HG02588 (cell line): ENCODE measurements at regions not wholly inside any gene's neighbourhood (a gene's known extent, or its start where the extent isn't known, plus 50 kb on each side); places are given as distances from the start of the nearest gene placed in this dataset.
"Not testable (repeated sequence)": the region's sequence is repeated elsewhere in the genome, so short reads cannot be mapped to it uniquely, and the experiment has no call there.

Experiments
- ATAC-seq: cut with Tn5 transposase; IDR thresholded peaks from one replicate; pipeline ENCODE4 v1.9.1; 2021; ENCODE audit warnings: mild to moderate bottlenecking, moderate library complexity; ENCODE audit not compliant: unreplicated experiment

DNA sequence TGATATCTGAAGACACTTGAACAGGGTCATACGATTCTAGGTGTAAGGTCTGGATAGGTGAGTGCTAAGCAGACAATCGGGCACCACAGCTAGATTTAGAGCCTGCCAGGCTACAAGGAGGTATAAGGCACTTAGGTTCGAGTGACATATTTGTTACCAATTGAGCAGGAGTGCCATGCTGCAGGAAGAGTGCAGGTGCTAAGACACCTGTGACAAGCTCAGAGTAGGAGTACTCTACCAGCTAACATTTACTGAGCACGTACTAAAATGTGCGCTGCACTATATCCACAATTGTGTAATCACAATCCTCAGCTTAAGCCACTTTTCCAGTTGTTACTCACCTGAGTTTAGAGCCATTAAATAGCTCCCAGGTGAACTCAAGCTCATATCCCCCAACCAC lies 227.8 kb upstream of the MOCS1 start:
- ATAC-seq, result no peak

- no peak for ATAC-seq
Measured at GRCh38 chr6:40160826-40161225, 226.6 kb upstream of the MOCS1 start.

DNA sequence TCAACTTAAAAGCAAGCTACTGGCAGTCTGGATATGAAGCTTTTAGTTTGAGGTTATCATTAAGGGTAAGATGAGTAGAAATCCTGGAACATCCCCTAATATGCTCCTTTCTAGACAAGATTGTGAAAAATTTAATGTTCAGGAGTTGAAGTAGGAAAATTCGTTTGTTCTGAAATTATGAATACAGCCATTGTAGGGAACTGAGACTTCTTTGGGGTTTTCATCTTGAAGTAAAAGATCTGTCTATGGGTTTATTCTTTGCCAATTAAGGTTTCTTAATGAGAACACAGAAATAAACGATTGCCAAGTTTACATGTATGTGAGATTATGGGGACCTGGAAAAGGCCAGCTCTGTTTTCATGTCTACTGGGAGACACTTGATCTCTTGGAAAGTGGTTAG lies 225.6 kb upstream of the MOCS1 start:
- no peak for ATAC-seq

DNA sequence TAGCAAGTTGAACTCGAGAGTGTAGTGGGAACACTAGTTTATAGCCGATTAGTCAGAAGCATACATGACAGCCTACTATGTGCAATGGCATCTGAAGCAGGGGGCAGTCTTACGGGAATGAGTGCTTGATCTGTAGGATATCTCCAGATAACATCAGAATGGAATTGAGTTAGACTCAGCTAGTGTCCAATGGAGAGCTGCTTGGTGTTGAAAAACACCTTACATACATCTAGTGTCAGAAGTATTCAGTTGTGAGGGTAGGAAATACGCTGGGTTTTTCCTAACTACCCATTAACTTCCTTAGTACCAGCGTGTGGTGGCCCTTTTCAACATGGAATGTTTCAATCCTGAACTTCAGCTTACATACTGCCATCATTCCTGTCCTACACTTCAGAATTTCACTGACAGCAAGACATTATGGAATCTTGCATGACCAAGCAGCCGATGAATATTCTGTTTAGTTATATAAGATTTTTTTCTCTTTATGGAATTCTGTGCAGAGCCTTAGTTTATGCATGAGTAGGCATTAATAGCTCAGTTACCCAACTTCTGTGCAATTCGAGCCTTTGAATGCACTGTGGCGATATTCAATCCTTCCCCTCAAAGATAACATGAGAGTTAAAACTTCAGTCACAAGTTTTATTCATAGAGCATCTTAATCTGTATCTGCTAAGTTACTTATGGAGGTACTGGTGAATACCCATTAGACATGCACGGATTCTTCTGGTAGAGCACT lies 218.6 kb upstream of the MOCS1 start:
- no peak for ATAC-seq

GRCh38 chr6:40152196-40152595 lies 217.9 kb upstream of the MOCS1 start:
- ATAC-seq, result no peak

GRCh38 chr6:40148882-40149573 lies 214.8 kb upstream of the MOCS1 start:
- peak; percentile 98 for ATAC-seq

DNA sequence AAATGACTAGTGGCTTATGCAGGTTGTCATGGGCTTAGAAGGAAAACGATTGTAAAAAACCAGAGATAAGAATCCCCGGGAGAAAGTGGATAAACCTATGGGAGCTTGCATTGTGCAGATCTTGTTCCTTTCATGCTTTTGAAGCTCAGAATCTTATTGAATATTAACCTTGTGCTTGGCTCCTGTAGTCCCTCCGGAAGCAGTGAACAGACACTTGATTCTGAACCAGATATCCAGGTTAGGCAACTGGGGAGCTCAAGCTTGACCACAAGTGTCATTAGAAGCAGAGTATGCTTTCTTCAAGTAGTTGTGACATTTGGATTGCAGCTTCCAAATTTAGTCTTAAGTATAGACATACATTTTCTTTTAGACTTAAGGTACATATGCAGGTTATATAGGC lies 212.6 kb upstream of the MOCS1 start:
- no peak for ATAC-seq

GRCh38 chr6:40139447-40139846 lies 205.2 kb upstream of the MOCS1 start:
- ATAC-seq, result no peak

GRCh38 chr6:40138273-40138720 lies 204.0 kb upstream of the MOCS1 start:
- ATAC-seq, result peak; percentile 54

GRCh38 chr6:40135491-40136072 lies 201.3 kb upstream of the MOCS1 start:
- ATAC-seq, result no peak

GRCh38 chr6:40133981-40134380 lies 199.7 kb upstream of the MOCS1 start:
- ATAC-seq, result not testable (repeated sequence)

DNA sequence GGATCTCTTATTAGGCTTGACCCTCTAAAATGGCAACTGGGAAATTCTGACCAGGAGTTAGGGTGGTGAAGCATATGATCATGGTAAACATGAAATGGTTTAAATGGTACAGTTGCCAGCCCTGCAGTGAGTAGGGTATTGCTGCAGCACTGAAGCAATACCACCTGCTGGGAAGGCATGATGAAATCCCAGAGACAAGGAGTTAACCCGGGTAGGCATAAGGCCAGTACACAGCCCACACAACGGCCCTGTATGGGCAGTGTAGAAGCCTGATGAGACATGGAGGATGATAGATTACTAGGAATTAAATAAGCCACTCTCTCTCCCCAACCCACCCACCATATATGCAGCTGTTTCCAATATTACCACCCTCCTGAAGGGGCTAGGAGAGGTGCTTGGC lies 197.4 kb upstream of the MOCS1 start:
- ATAC-seq, result no peak

DNA sequence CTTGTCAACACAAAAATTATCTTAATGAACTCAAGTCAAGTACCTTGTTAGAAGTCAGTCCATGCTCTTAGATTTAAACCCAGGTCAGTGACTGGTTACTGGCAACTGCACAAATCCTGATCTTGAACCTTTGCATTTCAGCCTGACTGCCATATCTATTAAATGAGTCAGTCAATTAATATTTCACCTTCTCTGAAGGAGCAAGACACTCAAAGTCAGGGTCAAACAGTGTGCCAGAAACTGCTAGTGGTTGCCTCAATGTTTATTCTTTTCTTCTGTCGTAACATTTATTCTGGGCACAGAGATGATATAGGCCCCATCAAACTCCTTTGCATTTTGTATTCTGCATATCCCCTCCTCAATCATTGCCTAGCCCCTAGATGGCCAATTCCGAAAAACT lies 193.9 kb upstream of the MOCS1 start:
- no peak for ATAC-seq

DNA sequence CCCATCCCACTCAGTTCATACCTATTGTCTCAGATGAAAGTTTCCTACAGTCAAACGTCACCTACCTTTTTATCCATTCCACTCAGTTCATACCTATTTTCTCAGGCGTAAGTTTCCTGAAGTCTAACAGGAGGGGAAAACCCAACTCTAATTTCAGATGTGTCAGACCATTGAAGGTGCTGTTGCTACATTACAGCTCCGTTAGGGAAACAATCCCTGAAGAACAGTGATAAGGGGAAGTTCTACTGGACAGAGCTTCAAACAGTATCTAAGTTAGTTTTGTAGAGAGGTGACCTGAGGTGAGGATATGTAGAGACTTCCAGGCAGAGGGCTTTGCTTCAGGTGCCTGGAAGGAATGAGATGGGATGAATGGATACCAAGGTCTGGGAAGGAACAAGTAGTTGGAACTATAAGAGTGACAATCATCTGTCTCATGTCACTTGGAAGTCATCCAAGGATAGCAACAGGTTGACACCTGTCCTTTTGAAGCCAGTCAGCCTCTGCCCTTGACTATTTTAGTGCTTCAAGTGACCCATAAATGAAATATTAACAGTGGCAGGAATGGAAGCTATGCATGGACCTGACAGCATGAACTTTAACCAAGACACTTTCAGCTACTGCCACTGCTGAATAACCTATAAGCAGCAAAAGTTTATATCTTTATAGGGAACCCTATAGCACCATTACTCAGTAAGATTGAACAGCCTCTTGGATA lies 191.6 kb upstream of the MOCS1 start:
- ATAC-seq, result no peak

DNA sequence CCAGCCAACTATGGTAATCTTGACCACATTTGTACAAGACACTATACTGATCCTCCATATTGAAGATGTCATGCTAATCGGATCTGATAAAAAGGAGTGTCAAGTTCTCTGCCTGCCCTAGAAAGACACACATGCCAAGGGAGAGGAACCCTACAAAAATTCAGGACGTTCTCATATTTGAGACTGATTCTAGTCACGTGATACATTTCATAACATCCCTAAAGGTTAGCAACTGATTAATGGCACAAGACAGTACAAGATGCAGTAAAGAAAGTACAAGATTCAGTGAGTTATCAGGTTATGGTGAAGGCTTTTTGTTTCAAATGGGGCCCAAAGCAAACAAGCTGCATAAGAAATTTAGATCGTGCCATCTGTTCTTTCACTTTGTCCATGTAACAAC lies 190.7 kb upstream of the MOCS1 start:
- ATAC-seq, result no peak

GRCh38 chr6:40116832-40117231 lies 182.6 kb upstream of the MOCS1 start:
- no peak for ATAC-seq

GRCh38 chr6:40112350-40112749 lies 178.1 kb upstream of the MOCS1 start:
- ATAC-seq, result no peak

GRCh38 chr6:40108736-40109135 lies 174.5 kb upstream of the MOCS1 start:
- no peak for ATAC-seq

GRCh38 chr6:40106840-40107239 lies 172.6 kb upstream of the MOCS1 start:
- no peak for ATAC-seq

GRCh38 chr6:40098774-40099173 lies 164.5 kb upstream of the MOCS1 start:
- no peak for ATAC-seq

GRCh38 chr6:40097590-40097989 lies 163.3 kb upstream of the MOCS1 start:
- no peak for ATAC-seq
